Liver (tissue), 8 donors: ENCODE measurements at regions not wholly inside any gene's neighbourhood (a gene's known extent, or its start where the extent isn't known, plus 50 kb on each side); places are given as distances from the start of the nearest gene placed in this dataset.

Experiments
- DNase-seq: peaks from one replicate; pipeline ENCODE4 v3.0.0-alpha.2; 2017; ENCODE audit warnings: low spot score
- H3K27ac ChIP-seq, 2 donors: one replicate each; pipeline ENCODE4 v1.7.0; 2013; ENCODE audit warnings: inconsistent platforms in 2 of 2, low read length in 2 of 2, control low read depth in 1 of 2, low read depth in 1 of 2, mild to moderate bottlenecking in 1 of 2
- H3K27me3 ChIP-seq, 4 donors: one replicate each; pipeline versions ENCODE4 v1.6.1 to v1.7.0; 2013; ENCODE audit warnings: low read length in 3 of 4, inconsistent platforms in 1 of 4, mild to moderate bottlenecking in 1 of 4, moderate library complexity in 1 of 4; ENCODE audit not compliant: control insufficient read depth in 4 of 4, insufficient read depth in 4 of 4
- H3K36me3 ChIP-seq, 4 donors: one replicate each; pipeline versions ENCODE4 v1.6.1 to v1.7.0; 2013; ENCODE audit warnings: low read length in 3 of 4, mild to moderate bottlenecking in 3 of 4, low read depth in 1 of 4, moderate library complexity in 1 of 4; ENCODE audit not compliant: control insufficient read depth in 4 of 4, insufficient read depth in 3 of 4
- H3K4me1 ChIP-seq, 4 donors: one replicate each; pipeline versions ENCODE4 v1.6.1 to v1.7.0; 2013; ENCODE audit warnings: low read length in 3 of 4, mild to moderate bottlenecking in 3 of 4, moderate library complexity in 1 of 4; ENCODE audit not compliant: control insufficient read depth in 4 of 4, insufficient read depth in 4 of 4
- H3K4me3 ChIP-seq, 3 donors: one replicate each; pipeline versions ENCODE4 v1.6.1 to v1.7.0; 2013; ENCODE audit warnings: low read length in 3 of 3, control low read depth in 1 of 3, low read depth in 1 of 3, mild to moderate bottlenecking in 1 of 3
- H3K9ac ChIP-seq, 2 donors: one replicate each; pipeline ENCODE4 v1.7.0; 2013; ENCODE audit warnings: low read length in 2 of 2, mild to moderate bottlenecking in 2 of 2, moderate library complexity in 2 of 2, control low read depth in 1 of 2, low read depth in 1 of 2
- H3K9me3 ChIP-seq, 4 donors: one replicate each; pipeline versions ENCODE4 v1.6.1 to v1.7.0; 2013; ENCODE audit warnings: low read length in 3 of 4; ENCODE audit not compliant: control insufficient read depth in 4 of 4
- EGR1 ChIP-seq, 2 donors: IDR thresholded peaks; 2 replicates each; pipeline ENCODE4 v1.6.1; 2016 to 2018; ENCODE audit warnings: antibody characterized with exemption in 2 of 2, low read depth in 2 of 2
- FOXA1 ChIP-seq: IDR thresholded peaks from 2 replicates; pipeline ENCODE4 v1.6.1; 2016; ENCODE audit warnings: antibody characterized with exemption
- GABPA ChIP-seq, 2 donors: IDR thresholded peaks in 1 of 2; conservative IDR thresholded peaks in 1 of 2; 2 replicates each; pipeline ENCODE4 v1.6.1; 2016; ENCODE audit warnings: antibody characterized with exemption in 2 of 2, mild to moderate bottlenecking in 1 of 2, moderate library complexity in 1 of 2
- HNF4A ChIP-seq, 2 donors: conservative IDR thresholded peaks; 2 replicates each; pipeline ENCODE4 v1.6.1; 2016; ENCODE audit warnings: antibody characterized with exemption in 2 of 2, mild to moderate bottlenecking in 2 of 2
- HNF4G ChIP-seq: IDR thresholded peaks from 2 replicates; pipeline ENCODE4 v1.6.1; 2016; ENCODE audit warnings: antibody characterized with exemption
- JUND ChIP-seq, 2 donors: IDR thresholded peaks; 2 replicates each; pipeline ENCODE4 v1.6.1; 2016; ENCODE audit warnings: antibody characterized with exemption in 2 of 2
- NR2F2 ChIP-seq: IDR thresholded peaks from 2 replicates; pipeline ENCODE4 v1.6.1; 2016; ENCODE audit warnings: antibody characterized with exemption
- RAD21 ChIP-seq, 2 donors: IDR thresholded peaks; 2 replicates each; pipeline ENCODE4 v1.6.1; 2016; ENCODE audit warnings: antibody characterized with exemption in 2 of 2, mild to moderate bottlenecking in 2 of 2
- SP1 ChIP-seq: IDR thresholded peaks from 2 replicates; pipeline ENCODE4 v1.6.1; 2018; ENCODE audit warnings: antibody characterized with exemption, mild to moderate bottlenecking
- TAF1 ChIP-seq: conservative IDR thresholded peaks from 2 replicates; pipeline ENCODE4 v1.6.1; 2016; ENCODE audit warnings: antibody characterized with exemption, mild to moderate bottlenecking
- YY1 ChIP-seq: IDR thresholded peaks from 2 replicates; pipeline ENCODE4 v1.6.1; 2016; ENCODE audit warnings: antibody characterized with exemption, mild to moderate bottlenecking
- WGBS: extraction: QIAGEN DNeasy Blood & Tissue Kit; methylation state at CpG from one replicate; pipeline ENCODE4 v1.1.7; 2013; 5-methylcytosine and 5-hydroxymethylcytosine counted together
- TF ChIP-seq, protein P1 (sequence below): IDR thresholded peaks from 2 replicates; pipeline ENCODE4 v1.6.1; 2016; ENCODE audit warnings: antibody characterized with exemption
- TF ChIP-seq, protein P2 (sequence below): IDR thresholded peaks from 2 replicates; pipeline ENCODE4 v1.6.1; 2016; ENCODE audit warnings: antibody characterized with exemption, mild to moderate bottlenecking
- TF ChIP-seq, protein P3 (sequence below): IDR thresholded peaks from 2 replicates; pipeline ENCODE4 v1.6.1; 2016; ENCODE audit warnings: antibody characterized with exemption
- TF ChIP-seq, protein P4 (sequence below): fragments of 150-350 bp; IDR thresholded peaks from 2 replicates; pipeline ENCODE4 v1.5.1; 2017; ENCODE audit warnings: improper control_type of control experiment, low read depth, low read length; ENCODE audit not compliant: missing input control
- TF ChIP-seq, protein P5 (sequence below): IDR thresholded peaks from 2 replicates; pipeline ENCODE4 v1.6.1; 2016; ENCODE audit warnings: antibody characterized with exemption
- donor health status: healthy.
- donor health status: healthy.
- donor health status: healthy.
- donor health status: healthy.
- donor health status: healthy.

DNA sequence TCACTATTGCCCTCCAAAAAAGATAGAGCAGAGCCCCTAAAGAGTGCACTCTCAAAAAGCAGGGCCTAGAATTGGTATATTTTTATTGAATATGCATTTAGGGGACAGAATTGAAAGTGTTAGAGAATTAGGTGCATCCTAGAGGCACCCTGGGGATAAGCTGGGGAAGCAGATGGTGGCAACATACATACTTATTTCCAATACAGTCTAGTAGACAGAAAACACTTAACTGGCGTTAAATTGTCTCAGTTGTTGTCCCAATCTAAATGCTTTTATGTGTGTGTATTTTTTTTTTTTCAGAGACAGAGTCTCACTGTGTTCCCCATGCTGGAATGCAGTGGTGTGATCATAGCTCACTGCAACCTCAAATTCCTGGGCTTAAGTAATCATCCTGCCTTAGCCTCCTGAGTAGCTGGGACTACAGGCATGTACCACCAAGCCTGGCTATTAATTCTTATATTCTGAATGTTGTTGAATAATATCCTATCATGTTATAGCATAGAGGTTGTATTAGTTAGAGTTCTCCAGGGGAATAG is 481.8 kb downstream of the GRXCR1 start:
- no peak for DNase-seq
- no peaks in the 10 kb centered on the region for H3K36me3 ChIP-seq
- WGBS: 35% methylated on average over 1 of the region's 1 CpG
- H3K9me3 ChIP-seq: no peaks in the 10 kb centered on the region
- no peak overlapping the region for H3K27ac ChIP-seq
- H3K4me3 ChIP-seq: no peak overlapping the region
- no peaks in the 10 kb centered on the region for H3K4me1 ChIP-seq
- H3K9ac ChIP-seq: no peak overlapping the region
- H3K27me3 ChIP-seq: peaks cover 0 to 3% (median 0%) of the 10 kb centered on the region in 4 donors
- TF ChIP-seq GABPA (IDR thresholded peaks at IDR 0.05 in 1 of 2, conservative IDR thresholded peaks at IDR 0.05 in 1 of 2): no peak
- TF ChIP-seq, protein P1, sequence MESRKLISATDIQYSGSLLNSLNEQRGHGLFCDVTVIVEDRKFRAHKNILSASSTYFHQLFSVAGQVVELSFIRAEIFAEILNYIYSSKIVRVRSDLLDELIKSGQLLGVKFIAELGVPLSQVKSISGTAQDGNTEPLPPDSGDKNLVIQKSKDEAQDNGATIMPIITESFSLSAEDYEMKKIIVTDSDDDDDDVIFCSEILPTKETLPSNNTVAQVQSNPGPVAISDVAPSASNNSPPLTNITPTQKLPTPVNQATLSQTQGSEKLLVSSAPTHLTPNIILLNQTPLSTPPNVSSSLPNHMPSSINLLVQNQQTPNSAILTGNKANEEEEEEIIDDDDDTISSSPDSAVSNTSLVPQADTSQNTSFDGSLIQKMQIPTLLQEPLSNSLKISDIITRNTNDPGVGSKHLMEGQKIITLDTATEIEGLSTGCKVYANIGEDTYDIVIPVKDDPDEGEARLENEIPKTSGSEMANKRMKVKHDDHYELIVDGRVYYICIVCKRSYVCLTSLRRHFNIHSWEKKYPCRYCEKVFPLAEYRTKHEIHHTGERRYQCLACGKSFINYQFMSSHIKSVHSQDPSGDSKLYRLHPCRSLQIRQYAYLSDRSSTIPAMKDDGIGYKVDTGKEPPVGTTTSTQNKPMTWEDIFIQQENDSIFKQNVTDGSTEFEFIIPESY: no peak

DNA sequence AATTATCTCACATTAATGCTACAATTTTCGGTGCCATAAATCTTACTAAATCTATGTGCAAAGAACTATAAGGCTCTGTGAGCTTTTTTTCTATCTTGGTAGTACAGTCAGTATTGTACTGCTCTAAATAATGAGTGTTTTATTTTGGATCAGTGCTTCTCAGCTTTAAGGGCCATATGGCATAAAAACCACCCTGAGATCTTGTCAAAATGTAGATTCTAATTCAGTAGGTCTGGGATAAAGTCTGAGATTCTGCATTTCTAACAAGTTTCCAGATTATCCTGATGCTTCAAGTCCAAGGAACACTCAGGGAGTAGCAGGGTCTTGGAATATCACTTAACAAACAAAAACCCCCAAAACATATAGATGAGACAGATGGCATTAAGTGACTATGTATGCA is 486.5 kb downstream of the GRXCR1 start:
- H3K27me3 ChIP-seq: peaks cover 0 to 3% (median 0%) of the 10 kb centered on the region in 4 donors
- no peak for TF ChIP-seq EGR1 (IDR thresholded peaks at IDR 0.05; ENCODE audit: low read depth in 2 of 2)
- no peak for TF ChIP-seq TAF1
- TF ChIP-seq HNF4G: no peak
- no peak for TF ChIP-seq JUND (IDR thresholded peaks at IDR 0.05)
- TF ChIP-seq RAD21 (IDR thresholded peaks at IDR 0.05): no peak
- TF ChIP-seq FOXA1: no peak
- TF ChIP-seq, protein P2, sequence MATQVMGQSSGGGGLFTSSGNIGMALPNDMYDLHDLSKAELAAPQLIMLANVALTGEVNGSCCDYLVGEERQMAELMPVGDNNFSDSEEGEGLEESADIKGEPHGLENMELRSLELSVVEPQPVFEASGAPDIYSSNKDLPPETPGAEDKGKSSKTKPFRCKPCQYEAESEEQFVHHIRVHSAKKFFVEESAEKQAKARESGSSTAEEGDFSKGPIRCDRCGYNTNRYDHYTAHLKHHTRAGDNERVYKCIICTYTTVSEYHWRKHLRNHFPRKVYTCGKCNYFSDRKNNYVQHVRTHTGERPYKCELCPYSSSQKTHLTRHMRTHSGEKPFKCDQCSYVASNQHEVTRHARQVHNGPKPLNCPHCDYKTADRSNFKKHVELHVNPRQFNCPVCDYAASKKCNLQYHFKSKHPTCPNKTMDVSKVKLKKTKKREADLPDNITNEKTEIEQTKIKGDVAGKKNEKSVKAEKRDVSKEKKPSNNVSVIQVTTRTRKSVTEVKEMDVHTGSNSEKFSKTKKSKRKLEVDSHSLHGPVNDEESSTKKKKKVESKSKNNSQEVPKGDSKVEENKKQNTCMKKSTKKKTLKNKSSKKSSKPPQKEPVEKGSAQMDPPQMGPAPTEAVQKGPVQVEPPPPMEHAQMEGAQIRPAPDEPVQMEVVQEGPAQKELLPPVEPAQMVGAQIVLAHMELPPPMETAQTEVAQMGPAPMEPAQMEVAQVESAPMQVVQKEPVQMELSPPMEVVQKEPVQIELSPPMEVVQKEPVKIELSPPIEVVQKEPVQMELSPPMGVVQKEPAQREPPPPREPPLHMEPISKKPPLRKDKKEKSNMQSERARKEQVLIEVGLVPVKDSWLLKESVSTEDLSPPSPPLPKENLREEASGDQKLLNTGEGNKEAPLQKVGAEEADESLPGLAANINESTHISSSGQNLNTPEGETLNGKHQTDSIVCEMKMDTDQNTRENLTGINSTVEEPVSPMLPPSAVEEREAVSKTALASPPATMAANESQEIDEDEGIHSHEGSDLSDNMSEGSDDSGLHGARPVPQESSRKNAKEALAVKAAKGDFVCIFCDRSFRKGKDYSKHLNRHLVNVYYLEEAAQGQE: no peak
- TF ChIP-seq, protein P3, sequence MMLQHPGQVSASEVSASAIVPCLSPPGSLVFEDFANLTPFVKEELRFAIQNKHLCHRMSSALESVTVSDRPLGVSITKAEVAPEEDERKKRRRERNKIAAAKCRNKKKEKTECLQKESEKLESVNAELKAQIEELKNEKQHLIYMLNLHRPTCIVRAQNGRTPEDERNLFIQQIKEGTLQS: no peak
- no peak for TF ChIP-seq GABPA (IDR thresholded peaks at IDR 0.05 in 1 of 2, conservative IDR thresholded peaks at IDR 0.05 in 1 of 2)
- TF ChIP-seq HNF4A (conservative IDR thresholded peaks at IDR 0.05): no peak
- TF ChIP-seq, protein P1: no peak
- TF ChIP-seq, protein P4, sequence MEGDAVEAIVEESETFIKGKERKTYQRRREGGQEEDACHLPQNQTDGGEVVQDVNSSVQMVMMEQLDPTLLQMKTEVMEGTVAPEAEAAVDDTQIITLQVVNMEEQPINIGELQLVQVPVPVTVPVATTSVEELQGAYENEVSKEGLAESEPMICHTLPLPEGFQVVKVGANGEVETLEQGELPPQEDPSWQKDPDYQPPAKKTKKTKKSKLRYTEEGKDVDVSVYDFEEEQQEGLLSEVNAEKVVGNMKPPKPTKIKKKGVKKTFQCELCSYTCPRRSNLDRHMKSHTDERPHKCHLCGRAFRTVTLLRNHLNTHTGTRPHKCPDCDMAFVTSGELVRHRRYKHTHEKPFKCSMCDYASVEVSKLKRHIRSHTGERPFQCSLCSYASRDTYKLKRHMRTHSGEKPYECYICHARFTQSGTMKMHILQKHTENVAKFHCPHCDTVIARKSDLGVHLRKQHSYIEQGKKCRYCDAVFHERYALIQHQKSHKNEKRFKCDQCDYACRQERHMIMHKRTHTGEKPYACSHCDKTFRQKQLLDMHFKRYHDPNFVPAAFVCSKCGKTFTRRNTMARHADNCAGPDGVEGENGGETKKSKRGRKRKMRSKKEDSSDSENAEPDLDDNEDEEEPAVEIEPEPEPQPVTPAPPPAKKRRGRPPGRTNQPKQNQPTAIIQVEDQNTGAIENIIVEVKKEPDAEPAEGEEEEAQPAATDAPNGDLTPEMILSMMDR: no peak
- TF ChIP-seq, protein P5, sequence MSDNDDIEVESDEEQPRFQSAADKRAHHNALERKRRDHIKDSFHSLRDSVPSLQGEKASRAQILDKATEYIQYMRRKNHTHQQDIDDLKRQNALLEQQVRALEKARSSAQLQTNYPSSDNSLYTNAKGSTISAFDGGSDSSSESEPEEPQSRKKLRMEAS: no peak
- no peak for TF ChIP-seq YY1
- TF ChIP-seq NR2F2: no peak
- no peak for TF ChIP-seq SP1
- H3K36me3 ChIP-seq: no peaks in the 10 kb centered on the region
- H3K9me3 ChIP-seq: no peaks in the 10 kb centered on the region
- WGBS: 61% methylated on average over 1 of the region's 1 CpG
- H3K9ac ChIP-seq: no peak overlapping the region
- H3K4me1 ChIP-seq: no peaks in the 10 kb centered on the region
- DNase-seq: no peak
- H3K27ac ChIP-seq: no peak overlapping the region
- H3K4me3 ChIP-seq: no peak overlapping the region
